Parathyroid adenoma (tissue), 2 donors: ENCODE measurements at regions not wholly inside any gene's neighbourhood (a gene's known extent, or its start where the extent isn't known, plus 50 kb on each side); places are given as distances from the start of the nearest gene placed in this dataset.

Experiments used
- H2AFZ ChIP-seq: fragments of 300-600 bp; sonication (generic); one replicate; pipeline ENCODE4 v1.7.0; 2017; ENCODE audit warnings: antibody characterized with exemption, mild to moderate bottlenecking
- H3K27ac ChIP-seq: fragments of 300-600 bp; sonication (generic); one replicate; pipeline ENCODE4 v1.7.0; 2017
- H3K27me3 ChIP-seq: fragments of 300-600 bp; sonication (generic); one replicate; pipeline ENCODE4 v1.7.0; 2017; ENCODE audit warnings: low read length; ENCODE audit not compliant: control insufficient read depth, insufficient read depth
- H3K36me3 ChIP-seq: fragments of 300-600 bp; sonication (generic); one replicate; pipeline ENCODE4 v1.7.0; 2017; ENCODE audit warnings: low read length; ENCODE audit not compliant: control insufficient read depth, insufficient read depth
- H3K4me1 ChIP-seq: fragments of 300-600 bp; sonication (generic); one replicate; pipeline ENCODE4 v1.7.0; 2017; ENCODE audit warnings: control low read depth
- H3K4me2 ChIP-seq: fragments of 300-600 bp; sonication (generic); one replicate; pipeline ENCODE4 v1.7.0; 2017; ENCODE audit warnings: low read length
- H3K4me3 ChIP-seq: fragments of 300-600 bp; sonication (generic); one replicate; pipeline ENCODE4 v1.7.0; 2017; ENCODE audit warnings: low read depth, low read length
- H3K79me2 ChIP-seq: fragments of 300-600 bp; sonication (generic); one replicate; pipeline ENCODE4 v1.7.0; 2017; ENCODE audit warnings: control low read depth
- H3K9ac ChIP-seq: fragments of 300-600 bp; sonication (generic); one replicate; pipeline ENCODE4 v1.7.0; 2017; ENCODE audit warnings: mild to moderate bottlenecking
- H3K9me3 ChIP-seq: fragments of 300-600 bp; sonication (generic); one replicate; pipeline ENCODE4 v1.7.0; 2017; ENCODE audit warnings: low read length; ENCODE audit not compliant: control insufficient read depth
- TF ChIP-seq, protein P1 (sequence below): fragments of 300-600 bp; sonication (generic); IDR thresholded peaks from one replicate; pipeline ENCODE4 v1.7.0; 2017; ENCODE audit warnings: antibody characterized with exemption, mild to moderate bottlenecking
- donor health status: primary hyperparathyroidism.

DNA sequence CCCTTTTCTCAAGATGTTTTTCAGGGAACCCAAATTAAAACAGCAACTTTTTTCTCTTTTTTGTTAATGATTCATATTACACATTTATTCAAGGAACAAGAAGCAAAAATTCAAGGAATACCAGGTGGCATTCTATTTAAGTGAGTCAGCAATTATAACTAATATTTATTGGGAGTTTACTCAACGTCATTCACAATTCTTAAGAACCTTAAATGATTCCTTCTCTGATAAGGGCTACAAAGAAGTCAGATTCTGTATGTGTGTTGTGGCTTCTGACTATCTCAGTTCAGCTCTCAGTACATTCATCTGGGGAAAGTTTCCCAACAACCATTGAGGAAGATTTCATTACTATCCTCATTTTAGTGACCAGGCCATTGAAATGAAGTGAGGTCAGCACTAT lies 470.7 kb upstream of the AKR1E2 start:
- peaks cover 5% of the 10 kb centered on the region for H3K4me1 ChIP-seq
- no peaks in the 10 kb centered on the region for H3K36me3 ChIP-seq
- TF ChIP-seq, protein P1, sequence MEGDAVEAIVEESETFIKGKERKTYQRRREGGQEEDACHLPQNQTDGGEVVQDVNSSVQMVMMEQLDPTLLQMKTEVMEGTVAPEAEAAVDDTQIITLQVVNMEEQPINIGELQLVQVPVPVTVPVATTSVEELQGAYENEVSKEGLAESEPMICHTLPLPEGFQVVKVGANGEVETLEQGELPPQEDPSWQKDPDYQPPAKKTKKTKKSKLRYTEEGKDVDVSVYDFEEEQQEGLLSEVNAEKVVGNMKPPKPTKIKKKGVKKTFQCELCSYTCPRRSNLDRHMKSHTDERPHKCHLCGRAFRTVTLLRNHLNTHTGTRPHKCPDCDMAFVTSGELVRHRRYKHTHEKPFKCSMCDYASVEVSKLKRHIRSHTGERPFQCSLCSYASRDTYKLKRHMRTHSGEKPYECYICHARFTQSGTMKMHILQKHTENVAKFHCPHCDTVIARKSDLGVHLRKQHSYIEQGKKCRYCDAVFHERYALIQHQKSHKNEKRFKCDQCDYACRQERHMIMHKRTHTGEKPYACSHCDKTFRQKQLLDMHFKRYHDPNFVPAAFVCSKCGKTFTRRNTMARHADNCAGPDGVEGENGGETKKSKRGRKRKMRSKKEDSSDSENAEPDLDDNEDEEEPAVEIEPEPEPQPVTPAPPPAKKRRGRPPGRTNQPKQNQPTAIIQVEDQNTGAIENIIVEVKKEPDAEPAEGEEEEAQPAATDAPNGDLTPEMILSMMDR: no peak
- no peaks in the 10 kb centered on the region for H3K9me3 ChIP-seq
- no peak overlapping the region for H2AFZ ChIP-seq
- no peak overlapping the region for H3K4me2 ChIP-seq
- no peak overlapping the region for H3K27ac ChIP-seq
- H3K4me3 ChIP-seq: no peak overlapping the region
- H3K79me2 ChIP-seq: no peaks in the 10 kb centered on the region
- no peak overlapping the region for H3K9ac ChIP-seq
- no peaks in the 10 kb centered on the region for H3K27me3 ChIP-seq

DNA sequence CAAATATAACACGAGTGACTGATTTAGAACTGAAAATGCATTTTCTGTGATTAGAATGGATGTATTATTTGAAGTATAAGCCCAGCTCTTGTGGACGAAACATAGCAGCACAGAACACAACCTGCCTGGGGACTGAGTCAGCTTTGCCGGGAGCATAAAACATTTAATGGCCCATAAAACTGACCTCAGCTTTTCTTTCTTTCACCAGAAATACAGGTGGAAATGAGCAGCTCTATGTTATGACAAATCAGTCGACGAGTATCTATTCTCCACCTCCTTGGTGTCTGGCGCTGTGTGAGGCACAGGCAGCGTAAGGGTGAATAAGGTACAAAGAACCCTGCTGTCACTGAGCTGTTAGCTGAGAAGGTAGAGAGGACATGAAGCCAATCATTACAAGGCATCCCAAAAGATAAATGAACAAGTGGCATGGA lies 471.6 kb upstream of the AKR1E2 start:
- no peak overlapping the region for H3K9ac ChIP-seq
- no peak overlapping the region for H3K27ac ChIP-seq
- H3K9me3 ChIP-seq: no peaks in the 10 kb centered on the region
- no peaks in the 10 kb centered on the region for H3K27me3 ChIP-seq
- H3K4me3 ChIP-seq: peak overlapping the region; percentile 24
- H3K79me2 ChIP-seq: no peaks in the 10 kb centered on the region
- no peaks in the 10 kb centered on the region for H3K36me3 ChIP-seq
- no peak overlapping the region for H2AFZ ChIP-seq
- H3K4me1 ChIP-seq: peaks cover 5% of the 10 kb centered on the region
- peak overlapping the region; percentile 39 for H3K4me2 ChIP-seq
- TF ChIP-seq, protein P1: no peak

DNA sequence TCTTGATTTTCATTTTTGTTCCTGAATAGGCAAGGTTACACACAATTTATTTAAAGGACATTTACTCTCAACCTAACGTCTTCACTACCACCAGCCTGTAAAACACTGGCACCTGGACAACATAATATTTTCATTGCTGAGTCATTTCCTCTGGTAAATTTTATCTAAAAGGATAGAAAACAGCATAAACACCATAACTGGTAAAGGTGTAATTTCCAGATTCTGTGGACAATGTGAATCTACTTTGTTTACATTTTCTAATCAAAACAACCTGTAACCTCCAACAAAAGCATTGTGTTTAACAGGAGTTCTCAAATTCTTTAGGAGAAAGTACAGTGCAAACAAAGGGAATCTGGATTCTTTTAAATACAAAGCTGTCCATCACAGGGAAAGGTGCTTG lies 472.0 kb upstream of the AKR1E2 start:
- H3K9ac ChIP-seq: no peak overlapping the region
- H3K4me1 ChIP-seq: peaks cover 5% of the 10 kb centered on the region
- H3K79me2 ChIP-seq: no peaks in the 10 kb centered on the region
- H3K27me3 ChIP-seq: no peaks in the 10 kb centered on the region
- H3K4me3 ChIP-seq: peak overlapping the region; percentile 24
- no peaks in the 10 kb centered on the region for H3K36me3 ChIP-seq
- H3K27ac ChIP-seq: no peak overlapping the region
- H3K9me3 ChIP-seq: no peaks in the 10 kb centered on the region
- H3K4me2 ChIP-seq: peak overlapping the region; percentile 39
- TF ChIP-seq, protein P1: no peak
- H2AFZ ChIP-seq: no peak overlapping the region

DNA sequence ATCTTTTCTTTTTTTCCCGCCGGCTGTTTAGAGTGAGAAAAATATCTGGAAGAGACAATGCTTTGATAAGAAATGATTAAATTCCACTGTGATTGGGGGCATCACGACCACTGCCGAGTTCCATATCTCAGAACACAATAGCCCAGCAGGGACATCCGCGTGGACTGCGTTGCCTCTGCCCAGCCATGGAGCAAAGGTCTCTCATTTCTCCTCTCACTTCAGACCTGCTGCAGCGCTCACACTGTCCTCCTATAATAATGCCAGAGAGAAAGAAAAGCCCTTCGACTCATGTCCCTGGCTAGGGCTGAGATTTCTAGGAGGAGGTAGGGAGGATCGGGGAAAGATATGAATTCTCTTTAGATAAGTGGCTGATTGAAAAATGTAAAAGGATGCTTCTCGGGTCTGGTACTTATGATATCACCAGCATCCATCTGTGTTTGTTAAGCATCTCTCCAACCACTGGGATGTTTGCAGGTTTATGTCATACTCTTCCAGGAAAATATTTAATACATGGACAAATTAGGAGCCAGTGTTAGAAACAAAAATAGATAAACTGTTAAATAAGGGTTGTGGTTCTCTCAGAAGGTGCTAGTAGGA lies 472.9 kb upstream of the AKR1E2 start:
- no peaks in the 10 kb centered on the region for H3K9me3 ChIP-seq
- no peaks in the 10 kb centered on the region for H3K36me3 ChIP-seq
- H2AFZ ChIP-seq: no peak overlapping the region
- peak overlapping the region; percentile 32 for H3K4me2 ChIP-seq
- TF ChIP-seq, protein P1: no peak
- no peaks in the 10 kb centered on the region for H3K79me2 ChIP-seq
- peaks cover 5% of the 10 kb centered on the region for H3K4me1 ChIP-seq
- no peaks in the 10 kb centered on the region for H3K27me3 ChIP-seq
- H3K4me3 ChIP-seq: no peak overlapping the region
- no peak overlapping the region for H3K9ac ChIP-seq
- H3K27ac ChIP-seq: no peak overlapping the region

DNA sequence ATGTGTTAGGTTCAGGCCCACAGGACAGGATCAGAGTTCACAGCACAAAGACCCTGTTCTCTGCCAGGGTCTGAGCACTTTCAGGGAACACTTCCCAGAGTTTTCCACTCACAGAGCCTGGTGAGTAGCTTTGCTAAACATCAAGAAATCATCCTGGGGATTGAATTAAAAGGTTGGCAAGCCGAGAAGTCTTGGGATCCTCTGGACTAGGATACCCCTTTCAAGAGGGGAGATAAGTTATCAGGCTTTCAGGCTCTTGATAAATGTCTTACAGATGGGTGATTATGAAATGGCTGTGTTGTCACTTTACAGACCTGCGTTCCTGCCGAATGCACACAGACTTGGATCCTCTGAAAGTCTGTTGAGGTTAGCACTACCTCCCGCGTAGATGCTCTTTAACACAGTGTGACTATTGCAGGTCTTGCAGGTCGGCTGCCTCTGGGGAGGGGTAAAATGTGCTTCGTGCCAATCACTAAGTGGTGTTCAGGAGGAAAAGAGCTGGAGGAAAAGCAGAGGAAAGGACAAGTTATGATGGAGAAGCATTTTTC lies 473.5 kb upstream of the AKR1E2 start:
- peak overlapping the region; percentile 25 for H2AFZ ChIP-seq
- H3K4me3 ChIP-seq: no peak overlapping the region
- no peaks in the 10 kb centered on the region for H3K36me3 ChIP-seq
- no peak overlapping the region for H3K9ac ChIP-seq
- peaks cover 5% of the 10 kb centered on the region for H3K4me1 ChIP-seq
- H3K9me3 ChIP-seq: no peaks in the 10 kb centered on the region
- no peaks in the 10 kb centered on the region for H3K79me2 ChIP-seq
- no peaks in the 10 kb centered on the region for H3K27me3 ChIP-seq
- TF ChIP-seq, protein P1: no peak
- H3K27ac ChIP-seq: no peak overlapping the region
- H3K4me2 ChIP-seq: peak overlapping the region; percentile 32
